Suprapubic skin (tissue), 3 donors: ENCODE measurements at regions not wholly inside any gene's neighbourhood (a gene's known extent, or its start where the extent isn't known, plus 50 kb on each side); places are given as distances from the start of the nearest gene placed in this dataset.
"Not testable (repeated sequence)": the region's sequence is repeated elsewhere in the genome, so short reads cannot be mapped to it uniquely, and the experiment has no call there.

ENCODE experiments used
- CTCF ChIP-seq, 2 donors: fragments of 200-600 bp in 1 of 2; fragments of 450-650 bp in 1 of 2; sonication (generic) in 1 of 2; IDR thresholded peaks; one replicate each; pipeline ENCODE4 v1.5.1; 2016 to 2019; ENCODE audit warnings: antibody characterized with exemption in 2 of 2, mild to moderate bottlenecking in 1 of 2, moderate library complexity in 1 of 2
- EP300 ChIP-seq: sonication (generic); formaldehyde crosslinking; IDR thresholded peaks from one replicate; pipeline ENCODE4 v1.6.1; 2017; ENCODE audit warnings: antibody characterized with exemption
- POLR2A ChIP-seq, 2 donors: fragments of 450-650 bp; IDR thresholded peaks; one replicate each; pipeline ENCODE4 v1.6.1; 2017; ENCODE audit warnings: antibody characterized with exemption in 2 of 2, mild to moderate bottlenecking in 2 of 2, moderate library complexity in 2 of 2

GRCh38 chr11:109967136-109967535 is 126.1 kb upstream of the ZC3H12C start:
- not testable (repeated sequence) for TF ChIP-seq CTCF (IDR thresholded peaks at IDR 0.05); EP300; POLR2A (IDR thresholded peaks at IDR 0.05)
